ENCODE measurements at regions not wholly inside any gene's neighbourhood (a gene's known extent, or its start where the extent isn't known, plus 50 kb on each side); places are given as distances from the start of the nearest gene placed in this dataset.

- WGBS (ENCODE audit: insufficient coverage), result 64% methylated on average over 3 of the region's 3 CpGs
- Mint-ChIP-seq H3K27ac (no peak overlapping the region), H3K27me3 (ENCODE audit: low read depth in 2 of 2) (peaks cover 7 to 13% of the 10 kb centered on the region in 2 donors), H3K4me3 (no peak overlapping the region), H3K4me1 (peaks cover 8% of the 10 kb centered on the region in 2 donors), H3K36me3 (no peaks in the 10 kb centered on the region), H3K9me3 (no peaks in the 10 kb centered on the region)
- no peak for TF ChIP-seq CTCF (IDR thresholded peaks at IDR 0.05)
- H3K4me1 ChIP-seq (ENCODE audit: control insufficient read depth, insufficient read depth, low read length), result no peaks in the 10 kb centered on the region
- no peaks in the 10 kb centered on the region for H3K27me3 ChIP-seq (ENCODE audit: control insufficient read depth, insufficient read depth, low read length)
- DNase-seq (no peak), ATAC-seq (no peak)
- no peaks in the 10 kb centered on the region for H3K9me3 ChIP-seq (ENCODE audit: control insufficient read depth, insufficient read depth, low read length)
- no peaks in the 10 kb centered on the region for H3K36me3 ChIP-seq (ENCODE audit: control insufficient read depth, insufficient read depth, low read length)
- H3K27ac ChIP-seq (ENCODE audit: low read length), result no peak overlapping the region
- H3K4me3 ChIP-seq (ENCODE audit: low read length), result no peak overlapping the region
- intact Hi-C loops (cut with micrococcal nuclease), result no loop called here
These were observed 569.5 kb upstream of the WWC1 start for GRCh38 chr5:167721926-167722440.

- H3K27ac ChIP-seq (ENCODE audit: low read length), result no peak overlapping the region
- 24% methylated on average over 9 of the region's 9 CpGs for WGBS (ENCODE audit: insufficient coverage)
- no peaks in the 10 kb centered on the region for H3K27me3 ChIP-seq (ENCODE audit: control insufficient read depth, insufficient read depth, low read length)
- H3K4me3 ChIP-seq (ENCODE audit: low read length), result no peak overlapping the region
- TF ChIP-seq CTCF (IDR thresholded peaks at IDR 0.05), result peak; percentile 84
- intact Hi-C loops (cut with micrococcal nuclease), result loop anchor here (1.0 kb wide), 1 partner anchor 497 kb away; no protein-coding TSS in a partner anchor
- ATAC-seq (peak; percentile 79 to 93 (median 85)), DNase-seq (peak; percentile 50 to 78)
- Mint-ChIP-seq H3K4me3 (no peak overlapping the region), H3K27ac (no peak overlapping the region), H3K4me1 (peaks cover 8% of the 10 kb centered on the region in 2 donors), H3K27me3 (ENCODE audit: low read depth in 2 of 2) (peaks cover 7 to 13% of the 10 kb centered on the region in 2 donors), H3K36me3 (no peaks in the 10 kb centered on the region), H3K9me3 (no peaks in the 10 kb centered on the region)
- no peaks in the 10 kb centered on the region for H3K4me1 ChIP-seq (ENCODE audit: control insufficient read depth, insufficient read depth, low read length)
- no peaks in the 10 kb centered on the region for H3K36me3 ChIP-seq (ENCODE audit: control insufficient read depth, insufficient read depth, low read length)
- H3K9me3 ChIP-seq (ENCODE audit: control insufficient read depth, insufficient read depth, low read length), result no peaks in the 10 kb centered on the region
These were observed 568.1 kb upstream of the WWC1 start for GRCh38 chr5:167723254-167723871.

GRCh38 chr5:167725264-167725663, 566.2 kb upstream of the WWC1 start:
- WGBS (ENCODE audit: insufficient coverage), result 84% methylated on average over 2 of the region's 2 CpGs
- no peak overlapping the region for H3K4me3 ChIP-seq (ENCODE audit: low read length)
- no peaks in the 10 kb centered on the region for H3K36me3 ChIP-seq (ENCODE audit: control insufficient read depth, insufficient read depth, low read length)
- H3K36me3 Mint-ChIP-seq, result no peaks in the 10 kb centered on the region
- no peak overlapping the region for H3K27ac ChIP-seq (ENCODE audit: low read length)
- TF ChIP-seq CTCF (IDR thresholded peaks at IDR 0.05), result no peak
- intact Hi-C loops (cut with micrococcal nuclease), result no loop called here
- H3K27ac Mint-ChIP-seq, result no peak overlapping the region
- peaks cover 8% of the 10 kb centered on the region in 2 donors for H3K4me1 Mint-ChIP-seq
- H3K9me3 ChIP-seq (ENCODE audit: control insufficient read depth, insufficient read depth, low read length), result no peaks in the 10 kb centered on the region
- H3K27me3 Mint-ChIP-seq (ENCODE audit: low read depth in 2 of 2), result peaks cover 7 to 13% of the 10 kb centered on the region in 2 donors
- no peak overlapping the region for H3K4me3 Mint-ChIP-seq
- ATAC-seq (no peak), DNase-seq (no peak)
- no peaks in the 10 kb centered on the region for H3K4me1 ChIP-seq (ENCODE audit: control insufficient read depth, insufficient read depth, low read length)
- H3K9me3 Mint-ChIP-seq, result no peaks in the 10 kb centered on the region
- no peaks in the 10 kb centered on the region for H3K27me3 ChIP-seq (ENCODE audit: control insufficient read depth, insufficient read depth, low read length)

- no peak overlapping the region for H3K4me3 Mint-ChIP-seq
These were observed 565.7 kb upstream of the WWC1 start for GRCh38 chr5:167725741-167726140.

More at GRCh38 chr5:167725741-167726140, 565.7 kb upstream of the WWC1 start:
- no peak overlapping the region for H3K27ac Mint-ChIP-seq
- intact Hi-C loops (cut with micrococcal nuclease), result no loop called here
- Histone ChIP-seq H3K4me1 (ENCODE audit: control insufficient read depth, insufficient read depth, low read length) (no peaks in the 10 kb centered on the region), H3K36me3 (ENCODE audit: control insufficient read depth, insufficient read depth, low read length) (no peaks in the 10 kb centered on the region), H3K9me3 (ENCODE audit: control insufficient read depth, insufficient read depth, low read length) (no peaks in the 10 kb centered on the region), H3K27me3 (ENCODE audit: control insufficient read depth, insufficient read depth, low read length) (no peaks in the 10 kb centered on the region), H3K27ac (ENCODE audit: low read length) (no peak overlapping the region), H3K4me3 (ENCODE audit: low read length) (no peak overlapping the region)
- H3K27me3 Mint-ChIP-seq (ENCODE audit: low read depth in 2 of 2), result peaks cover 7 to 13% of the 10 kb centered on the region in 2 donors
- H3K9me3 Mint-ChIP-seq, result no peaks in the 10 kb centered on the region
- ATAC-seq (no peak), DNase-seq (no peak)
- H3K4me1 Mint-ChIP-seq, result peaks cover 8% of the 10 kb centered on the region in 2 donors
- no peaks in the 10 kb centered on the region for H3K36me3 Mint-ChIP-seq
- no peak for TF ChIP-seq CTCF (IDR thresholded peaks at IDR 0.05)
- WGBS (ENCODE audit: insufficient coverage), result 88% methylated on average over 7 of the region's 7 CpGs

All from natural killer cell (primary cell).